ENCODE measurements at regions not wholly inside any gene's neighbourhood (a gene's known extent, or its start where the extent isn't known, plus 50 kb on each side); places are given as distances from the start of the nearest gene placed in this dataset.

DNA sequence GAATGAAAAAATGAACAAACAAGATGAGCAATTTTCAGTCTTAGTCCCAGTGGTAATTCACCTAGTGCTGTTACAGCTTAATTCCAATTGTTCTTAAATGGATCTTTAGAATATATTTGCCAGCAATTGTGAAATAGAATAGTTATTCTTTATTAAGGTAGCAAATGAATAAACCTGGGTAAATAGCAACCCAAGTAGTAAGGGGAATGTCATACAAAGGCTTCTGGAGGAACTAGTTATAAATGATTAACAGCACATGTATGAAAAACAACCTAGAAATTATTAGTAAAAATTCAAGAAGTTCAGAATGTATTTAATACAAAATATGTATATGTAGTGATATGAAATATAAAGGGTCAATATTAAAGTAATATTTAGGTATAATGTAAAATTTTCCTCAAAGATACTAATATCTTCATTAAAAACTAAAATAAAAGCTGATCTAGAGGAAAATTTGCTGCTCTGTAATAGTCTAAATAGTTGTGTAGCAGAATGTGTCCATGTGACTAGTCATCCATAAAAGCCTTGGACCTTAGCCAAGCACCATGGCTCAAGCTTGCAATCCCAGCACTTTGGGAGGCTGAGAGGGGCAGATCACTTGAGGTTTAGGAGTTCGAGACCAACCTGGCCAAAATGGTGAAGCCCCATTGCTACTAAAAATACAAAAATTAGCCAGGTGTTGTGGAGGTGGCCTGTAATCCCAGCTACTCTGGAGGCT is 535.9 kb upstream of the ATXN8OS start:
- no peak for DNase-seq

DNA sequence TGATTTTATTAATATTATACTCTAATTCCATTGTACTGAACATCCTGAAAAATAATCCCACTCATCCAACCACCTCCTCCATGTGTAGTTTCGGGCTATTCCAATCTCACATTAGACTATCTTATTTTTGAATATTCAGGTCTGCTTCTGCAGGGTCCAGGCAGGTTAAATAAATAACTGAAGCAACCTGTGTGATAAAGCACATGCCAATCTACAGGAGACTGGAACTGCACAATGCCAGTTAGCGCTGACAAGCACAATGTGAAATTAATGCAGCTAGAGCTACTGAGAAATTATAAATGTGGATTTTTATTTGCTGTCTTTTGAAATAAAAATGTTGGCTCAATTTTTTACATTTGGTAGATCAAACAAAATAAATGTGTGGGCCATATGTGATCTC is 540.1 kb upstream of the ATXN8OS start:
- DNase-seq, result no peak

DNA sequence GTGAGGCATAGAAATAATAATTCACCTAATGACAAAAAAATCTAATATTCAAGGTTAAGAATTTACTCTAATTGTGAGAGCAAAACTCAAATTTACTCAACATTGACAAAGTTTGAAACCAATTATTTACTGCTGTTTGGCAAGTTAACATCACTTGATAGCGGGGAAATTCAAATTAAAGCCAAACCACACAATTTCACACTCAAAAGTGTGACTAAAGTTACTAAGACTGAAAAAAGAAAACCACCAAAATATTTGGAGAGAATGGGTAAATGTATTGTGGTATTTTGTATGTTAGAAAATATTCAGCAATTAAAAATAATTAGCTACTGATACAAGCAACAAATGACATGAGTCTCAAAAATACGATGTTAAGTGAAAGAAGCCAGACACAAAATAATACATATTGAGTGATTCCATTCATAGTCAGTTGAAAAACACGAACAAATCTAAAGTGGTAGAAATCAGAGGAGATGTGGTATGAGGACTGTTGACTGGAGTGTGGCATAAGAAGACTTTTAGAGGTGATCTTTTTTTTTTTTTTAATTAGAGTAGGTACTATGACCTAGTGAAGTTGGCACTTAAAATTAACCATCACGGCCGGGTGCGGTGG is 541.4 kb upstream of the ATXN8OS start:
- no peak for DNase-seq

DNA sequence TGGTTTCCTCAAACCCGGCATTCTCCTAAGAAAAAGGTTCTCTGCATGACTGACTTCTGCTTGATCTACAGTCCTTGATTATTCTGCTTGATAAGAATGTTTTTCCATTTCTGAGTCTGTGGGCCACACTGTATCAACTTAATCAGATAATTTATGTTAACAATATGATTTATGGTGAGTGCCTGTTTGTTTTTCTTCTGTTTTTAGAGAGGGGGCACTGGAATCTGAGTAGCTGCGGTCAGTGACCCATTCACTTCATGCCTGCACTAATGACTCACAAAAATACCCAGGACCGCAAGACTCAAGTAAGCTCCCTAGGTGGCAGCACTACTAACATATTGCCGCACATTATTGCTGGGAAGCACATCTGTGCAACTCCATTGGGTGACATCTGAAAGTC is 542.3 kb upstream of the ATXN8OS start:
- peak; percentile 34 for DNase-seq

DNA sequence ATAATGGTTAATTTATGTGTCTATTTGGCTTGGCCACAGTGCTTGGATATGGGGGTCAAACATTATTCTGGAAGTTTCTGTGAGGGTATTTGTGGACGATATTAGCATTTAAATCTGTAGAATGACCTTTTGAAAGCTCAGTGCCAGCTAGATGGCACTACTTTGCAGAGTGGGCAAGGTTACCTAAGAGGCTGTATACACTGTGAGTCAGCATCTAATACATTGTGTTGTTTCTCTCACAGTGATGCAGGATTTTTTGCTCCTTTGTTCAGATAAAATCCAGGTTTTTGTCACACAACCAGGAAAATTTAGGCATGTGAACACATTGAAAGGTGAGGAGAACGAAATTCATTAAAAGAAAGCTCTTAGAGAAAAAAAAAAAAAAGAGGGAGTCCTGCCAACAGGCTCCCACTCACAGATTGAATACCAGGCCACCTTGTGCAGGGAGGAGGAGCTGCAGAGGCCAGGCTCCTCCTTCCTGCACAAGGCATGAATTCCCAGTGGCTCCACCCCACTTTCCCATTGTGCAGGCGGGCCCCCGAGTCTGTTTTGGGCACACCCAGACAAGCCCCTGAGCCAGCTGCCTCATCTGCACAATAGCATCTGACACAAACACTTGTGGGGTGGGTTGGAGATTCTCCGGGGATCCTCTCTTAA is 551.0 kb upstream of the ATXN8OS start:
- no peak for DNase-seq

DNA sequence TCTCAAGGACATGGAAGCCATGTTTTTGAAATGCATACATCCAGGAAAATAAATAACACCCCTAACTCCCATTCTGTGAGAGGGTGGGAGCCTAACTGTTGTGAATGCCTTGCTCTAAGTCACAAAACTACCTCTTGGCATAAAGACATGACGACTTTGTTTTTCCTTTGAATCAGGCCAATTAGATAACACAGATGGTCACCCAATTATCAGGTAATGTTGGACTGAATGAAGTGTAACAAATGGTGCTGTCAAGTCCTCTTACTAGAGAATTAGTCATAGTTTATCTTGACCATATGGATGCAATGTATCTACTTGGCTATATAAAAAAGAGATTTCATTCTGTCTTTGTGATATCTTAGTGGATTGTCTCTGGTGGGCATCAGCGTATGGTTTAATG is 553.6 kb upstream of the ATXN8OS start:
- no peak for DNase-seq

DNA sequence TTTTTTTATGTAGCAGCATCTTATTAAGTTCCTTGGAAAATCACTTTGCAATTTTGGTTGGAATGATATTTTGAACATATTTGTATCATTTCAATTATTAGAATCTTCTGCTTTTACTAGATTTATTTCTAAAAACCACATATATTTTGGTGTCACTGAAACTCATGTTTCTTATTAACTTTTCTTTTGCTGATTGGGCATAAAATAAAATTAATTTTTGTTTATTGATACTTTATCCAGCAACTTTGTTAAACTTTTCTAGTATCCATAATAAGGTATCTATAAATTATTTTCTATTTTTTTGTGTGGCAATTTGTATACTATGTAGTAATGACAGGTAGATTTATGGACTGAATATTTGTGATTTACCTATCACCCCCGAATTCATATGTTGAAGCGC is 556.4 kb upstream of the ATXN8OS start:
- DNase-seq, result no peak

DNA sequence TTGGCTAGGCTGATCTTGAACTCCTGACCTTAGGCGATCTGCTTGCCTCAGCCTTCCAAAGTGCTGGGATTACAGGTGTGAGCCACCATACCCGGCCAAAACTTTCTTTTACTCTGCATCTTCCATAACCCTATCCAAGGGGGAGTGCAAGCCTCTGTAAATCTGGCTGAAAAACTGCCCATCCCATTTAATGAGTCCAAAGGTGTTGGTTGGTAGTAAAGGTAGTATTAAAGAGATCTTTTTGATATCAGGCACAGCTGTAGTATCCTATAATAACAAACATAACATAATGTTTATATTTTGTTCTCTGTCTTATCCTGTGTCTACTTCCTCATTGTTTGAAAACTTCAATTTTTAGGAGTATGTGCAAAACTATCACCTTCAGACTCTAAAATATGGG is 559.8 kb upstream of the ATXN8OS start:
- no peak for DNase-seq

DNA sequence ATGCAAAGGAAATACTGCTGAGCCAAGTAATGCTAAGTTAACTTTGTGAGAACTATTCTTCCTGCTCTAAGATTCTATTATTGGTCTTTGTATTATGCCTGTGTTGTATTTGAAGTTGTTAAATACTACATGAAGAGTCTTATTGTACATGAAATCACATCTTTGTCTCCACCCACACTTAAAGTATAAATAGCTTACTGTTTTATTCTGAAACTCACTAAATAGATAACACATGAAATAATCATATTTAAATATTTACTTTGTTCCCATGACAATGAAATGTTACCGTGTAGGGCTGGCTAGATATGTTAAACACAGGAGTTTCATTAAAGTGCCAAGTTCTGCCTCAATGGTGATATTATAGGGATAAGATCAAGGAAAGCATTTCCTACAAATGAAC is 562.1 kb upstream of the ATXN8OS start:
- DNase-seq, result no peak

DNA sequence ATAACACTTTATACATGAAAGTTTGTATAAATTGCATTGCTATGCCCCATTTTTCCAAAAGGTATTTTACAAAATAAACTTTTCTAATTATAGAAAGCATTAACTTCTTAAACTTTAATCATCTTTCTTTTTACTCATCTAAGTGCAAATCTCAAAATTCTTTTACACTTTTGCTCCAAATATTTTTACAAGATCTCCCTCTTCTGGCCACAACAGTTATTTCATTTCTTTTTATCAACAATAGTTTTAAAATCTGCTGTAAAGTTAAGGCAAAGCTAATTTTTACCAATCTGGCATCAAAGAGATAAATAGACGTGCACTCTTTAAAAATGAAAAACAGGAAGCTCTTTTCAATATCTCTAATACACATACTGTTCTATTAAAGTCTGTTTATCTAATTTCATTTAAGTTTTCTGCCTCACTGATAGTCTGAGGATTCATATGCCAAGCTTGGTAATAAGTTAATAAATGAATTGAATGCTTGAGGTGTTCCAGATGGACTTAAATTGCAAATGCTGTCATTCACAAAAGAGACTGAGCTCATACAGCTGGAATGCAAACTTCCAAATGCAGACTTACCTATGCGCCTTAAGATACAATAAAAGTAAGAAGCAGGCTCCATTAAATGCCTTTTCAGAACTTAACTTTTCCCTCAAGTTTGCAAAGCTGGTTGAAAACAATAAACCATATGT is 583.0 kb upstream of the ATXN8OS start:
- DNase-seq, result no peak

DNA sequence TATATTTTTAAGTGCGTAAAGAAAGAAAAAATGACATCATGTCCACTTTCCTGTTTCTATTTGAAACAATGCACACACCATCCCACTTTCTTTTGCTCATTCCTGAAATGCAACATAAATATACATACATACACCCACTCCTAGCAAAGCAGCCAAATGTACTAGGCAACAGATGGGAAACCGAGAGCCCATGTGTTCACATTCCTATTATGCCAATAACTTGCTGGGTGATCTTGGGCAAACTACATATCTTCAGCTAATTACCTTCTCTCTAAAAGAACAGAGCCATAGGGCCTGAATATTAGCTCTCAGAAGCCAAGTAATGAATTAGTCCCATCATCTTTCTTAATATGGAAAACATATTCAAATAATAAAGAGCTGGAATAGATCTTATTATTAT is 610.6 kb upstream of the ATXN8OS start:
- no peak for DNase-seq

DNA sequence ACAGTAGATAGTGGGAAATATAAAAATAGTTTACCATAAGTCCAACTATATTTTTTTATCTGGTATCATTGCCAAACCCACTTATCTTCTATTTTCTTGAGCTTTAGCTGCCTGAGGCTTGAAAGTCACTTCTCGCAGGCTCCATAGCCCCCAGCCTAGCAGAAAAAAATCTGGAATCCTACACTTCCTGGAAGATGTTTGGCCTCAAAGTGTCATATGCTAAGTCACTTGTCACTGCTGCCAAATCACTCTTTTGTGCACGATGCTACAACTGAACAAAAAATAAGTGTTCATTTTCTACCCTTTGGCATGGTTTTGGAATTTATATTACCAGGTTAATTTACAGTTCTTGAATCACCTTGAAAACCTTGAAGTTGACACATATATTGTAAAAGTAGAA is 612.5 kb upstream of the ATXN8OS start:
- no peak for DNase-seq

DNA sequence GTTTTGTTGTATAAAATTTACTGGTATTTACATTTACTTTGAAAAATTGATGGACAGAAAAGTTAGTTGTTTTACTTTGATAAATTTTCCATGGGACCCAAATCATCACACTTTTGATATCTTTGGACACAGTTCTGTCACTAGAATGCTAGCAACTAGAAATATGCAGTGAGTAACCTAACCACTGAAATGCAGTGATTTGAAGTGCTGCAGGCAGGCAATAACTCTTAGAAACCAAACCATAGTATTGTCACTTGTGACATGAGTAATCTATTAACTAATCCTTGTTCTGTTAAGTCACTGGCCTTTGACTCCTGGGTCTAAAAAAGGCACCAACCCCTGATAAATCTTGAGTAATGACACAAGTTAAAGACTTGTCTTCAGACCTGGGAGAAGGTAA is 620.0 kb upstream of the ATXN8OS start:
- DNase-seq, result no peak

DNA sequence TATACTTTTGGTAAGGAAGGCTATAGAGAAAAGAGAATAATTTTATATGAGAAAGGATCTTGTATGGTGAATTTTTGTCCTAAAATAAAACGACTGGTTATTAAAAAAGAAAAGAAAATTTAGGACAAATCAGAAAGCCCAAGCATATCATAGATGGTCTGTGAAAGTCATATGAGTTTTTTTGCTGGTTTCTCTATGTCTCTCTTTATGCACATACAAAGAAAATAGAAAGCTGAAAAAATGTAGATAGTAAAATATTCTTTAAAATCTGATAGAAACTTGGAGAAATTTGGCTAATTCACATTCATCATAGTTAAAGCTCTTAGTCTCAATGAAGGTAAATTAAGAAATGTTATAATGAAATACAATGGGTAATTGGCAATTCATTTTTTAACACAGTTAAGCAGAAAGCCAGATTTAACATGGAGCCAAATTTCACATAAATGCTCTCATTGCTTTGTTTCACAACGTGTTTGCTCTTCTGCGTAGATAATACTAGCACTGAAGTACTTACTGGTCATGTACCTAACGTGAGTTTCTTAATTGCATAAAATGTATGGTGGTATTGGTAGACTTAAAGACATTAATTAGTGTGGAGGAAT is 621.5 kb upstream of the ATXN8OS start:
- DNase-seq, result no peak

DNA sequence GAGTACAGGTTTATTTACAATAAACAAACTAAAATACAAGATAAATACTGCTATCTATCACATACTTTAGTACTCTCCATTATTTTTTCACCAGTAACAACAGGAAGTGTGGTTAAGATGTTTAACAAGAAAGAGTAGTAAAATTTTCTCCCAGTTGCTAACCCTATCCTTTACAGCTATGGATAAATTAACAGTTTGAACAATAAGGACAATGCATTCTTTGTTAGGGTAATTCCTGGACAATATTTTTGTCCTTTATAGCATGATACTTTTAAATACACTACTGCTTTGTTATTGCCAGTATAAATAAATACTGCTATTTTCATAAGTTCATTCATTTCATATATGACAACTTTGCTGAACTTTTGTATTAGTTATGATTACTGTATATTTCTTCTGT is 630.2 kb upstream of the ATXN8OS start:
- no peak for DNase-seq

DNA sequence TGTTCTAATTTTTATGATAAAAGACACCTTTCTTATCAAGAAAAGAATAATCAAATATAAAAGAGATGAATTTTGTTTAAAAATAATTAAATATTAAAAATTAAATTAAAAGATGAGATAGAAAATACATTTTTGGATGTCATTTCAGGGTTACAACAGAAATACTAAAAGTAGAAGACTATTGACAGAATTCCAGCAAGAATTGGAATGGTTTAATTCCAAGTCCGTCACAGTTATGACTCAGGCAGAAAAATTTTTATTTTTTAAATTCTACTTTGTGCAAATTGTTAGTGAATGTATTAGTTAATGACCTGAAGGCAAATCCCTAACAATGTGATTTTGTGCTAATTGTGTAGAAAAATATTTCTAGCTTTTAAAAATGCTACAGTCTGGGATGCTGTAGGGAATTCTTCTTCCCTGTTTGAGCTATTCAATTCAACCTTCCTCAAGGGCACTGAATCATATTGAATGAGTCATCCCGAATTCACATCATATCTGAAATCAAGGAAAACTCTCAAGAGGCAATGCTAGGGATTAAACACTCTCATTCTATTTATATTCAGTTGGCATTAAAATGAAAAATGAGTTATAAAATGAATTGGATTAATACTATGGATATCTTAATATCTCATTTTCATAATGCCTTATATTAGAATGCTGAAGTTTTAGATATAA is 633.5 kb upstream of the ATXN8OS start:
- DNase-seq, result peak; percentile 27

DNA sequence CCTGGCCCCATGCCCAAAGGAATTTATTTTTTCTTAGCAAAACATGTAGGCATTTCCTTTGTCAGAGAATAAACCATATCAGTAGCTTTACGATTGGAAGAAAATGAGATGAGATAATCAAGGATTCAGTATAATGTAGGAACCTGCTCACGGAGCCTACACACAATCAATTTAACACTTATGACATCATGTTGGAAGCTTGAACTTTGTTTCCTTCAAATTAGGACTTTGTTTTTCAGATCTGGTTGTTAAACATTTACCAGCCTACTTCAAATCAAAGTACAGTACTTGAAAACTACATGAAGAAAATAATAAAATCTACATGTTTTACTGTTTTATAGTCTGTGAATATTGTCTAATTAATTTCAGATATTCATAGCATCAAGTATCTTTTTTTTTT is 639.0 kb upstream of the ATXN8OS start:
- DNase-seq, result no peak

DNA sequence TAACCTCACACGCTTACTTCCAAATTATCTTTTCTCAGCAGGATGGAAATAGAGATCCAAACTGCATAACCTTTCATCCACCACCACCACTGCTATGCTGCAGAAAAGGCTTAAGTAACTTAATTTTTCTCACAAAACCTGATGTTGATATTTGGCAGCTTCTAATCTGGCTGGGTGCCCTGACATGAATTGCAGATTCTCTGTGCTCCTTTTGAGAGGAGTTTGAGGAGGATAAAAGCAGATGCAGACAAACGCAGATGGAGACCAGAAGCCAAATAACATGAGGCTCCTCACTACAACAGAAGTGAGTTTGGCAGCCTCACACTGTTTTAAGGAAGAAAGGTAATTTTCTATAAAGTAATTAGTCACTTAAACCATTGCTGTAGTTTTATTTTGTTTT is 646.2 kb upstream of the ATXN8OS start:
- no peak for DNase-seq

DNA sequence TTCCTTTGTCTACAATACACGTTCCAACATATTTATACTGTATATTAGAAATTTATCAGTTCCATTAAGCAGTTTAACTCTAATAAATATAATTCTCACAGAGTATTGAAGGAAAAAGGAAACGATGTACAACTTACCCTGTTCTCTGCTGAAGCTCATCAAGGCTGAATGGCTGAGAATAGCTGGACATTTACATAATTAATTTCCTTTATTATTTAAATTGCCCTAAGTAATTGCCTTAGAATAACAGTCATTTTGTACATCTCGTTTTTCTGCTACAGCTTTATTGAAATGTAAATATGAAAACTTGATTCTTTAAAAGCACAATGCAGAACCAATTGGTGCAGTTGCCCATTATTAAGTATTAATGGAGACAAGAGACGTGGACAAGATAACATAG is 648.3 kb upstream of the ATXN8OS start:
- DNase-seq, result no peak

DNA sequence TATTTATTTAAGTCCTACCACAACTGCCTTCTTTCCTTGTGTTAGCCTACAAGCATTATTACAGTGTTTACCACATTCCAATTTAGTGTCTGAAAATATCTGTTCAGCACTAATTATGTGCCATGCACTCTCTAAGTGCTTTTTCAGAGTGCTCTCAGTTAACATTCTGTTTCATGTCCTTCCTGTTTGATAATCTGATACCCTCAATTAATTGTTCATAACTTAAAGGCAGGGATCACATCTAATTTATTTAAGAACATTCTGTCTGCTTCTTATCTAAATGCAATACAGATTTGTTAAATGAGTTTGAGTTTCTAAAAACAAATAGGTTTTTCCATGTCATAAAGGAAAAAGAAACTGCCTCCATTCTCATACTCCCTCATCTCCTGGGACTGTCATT is 649.6 kb upstream of the ATXN8OS start:
- DNase-seq, result no peak

DNA sequence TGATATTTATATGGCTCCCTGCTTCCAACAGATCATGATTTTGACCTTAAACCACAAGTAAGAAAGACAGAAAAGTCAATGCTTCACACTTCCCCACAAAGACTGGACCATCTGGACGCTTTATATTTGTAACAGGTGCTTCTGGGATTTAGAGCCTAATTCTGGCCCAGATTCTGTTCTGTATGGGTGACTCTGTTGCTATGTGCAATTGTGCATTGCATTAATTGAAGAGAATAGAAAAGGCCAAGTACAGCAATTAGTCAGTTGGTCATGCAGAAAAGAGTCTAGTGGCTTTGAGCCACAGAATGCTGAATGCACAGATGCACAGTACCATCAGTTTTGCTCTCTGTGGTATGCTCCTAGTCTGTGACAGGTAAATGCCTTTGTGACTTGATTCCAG is 657.4 kb upstream of the ATXN8OS start:
- no peak for DNase-seq

DNA sequence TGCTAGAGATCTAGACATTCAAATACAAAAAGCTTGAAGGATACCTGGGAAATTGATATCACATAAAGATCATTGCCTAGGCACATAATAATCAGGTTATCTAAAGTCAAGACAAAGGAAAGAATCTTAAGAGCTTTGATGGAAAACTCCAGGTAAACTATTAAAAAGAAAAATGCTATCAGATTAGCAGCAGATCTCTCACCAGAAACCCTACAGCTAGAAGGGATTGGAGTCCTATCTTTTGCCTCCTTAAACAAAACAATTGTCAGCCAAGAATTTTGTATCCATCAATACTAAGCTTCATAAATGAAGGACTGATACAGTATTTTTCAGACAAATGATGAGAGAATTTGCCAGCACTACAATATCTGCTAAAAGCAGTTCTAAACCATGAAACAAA is 682.4 kb upstream of the ATXN8OS start:
- DNase-seq, result no peak

DNA sequence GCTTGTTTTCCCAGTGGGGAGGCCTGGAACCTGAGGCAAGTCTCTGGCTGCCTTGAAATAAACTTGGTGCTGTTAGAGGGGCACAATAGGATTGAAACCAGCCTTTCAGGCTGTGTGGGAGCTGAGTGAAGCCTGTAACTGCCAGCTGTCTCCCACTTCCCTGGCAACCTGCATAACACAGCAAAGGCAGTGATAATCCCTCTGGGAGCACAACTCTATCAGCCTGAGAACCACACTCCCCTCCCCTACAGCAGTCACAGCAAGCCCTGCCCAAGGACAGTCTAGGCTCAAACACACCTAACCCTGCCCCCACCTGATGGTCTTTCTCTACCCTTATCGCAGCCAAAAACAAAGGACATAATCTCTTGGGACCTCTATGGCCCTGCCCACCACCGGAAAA is 683.8 kb upstream of the ATXN8OS start:
- DNase-seq, result no peak
